GM19467 (cell line): ENCODE measurements at regions not wholly inside any gene's neighbourhood (a gene's known extent, or its start where the extent isn't known, plus 50 kb on each side); places are given as distances from the start of the nearest gene placed in this dataset.
"Not testable (repeated sequence)": the region's sequence is repeated elsewhere in the genome, so short reads cannot be mapped to it uniquely, and the experiment has no call there.

Source experiments
- ATAC-seq: cut with Tn5 transposase; IDR thresholded peaks from one replicate; pipeline ENCODE4 v1.9.1; 2021; ENCODE audit warnings: mild to moderate bottlenecking, moderate library complexity; ENCODE audit not compliant: unreplicated experiment

DNA sequence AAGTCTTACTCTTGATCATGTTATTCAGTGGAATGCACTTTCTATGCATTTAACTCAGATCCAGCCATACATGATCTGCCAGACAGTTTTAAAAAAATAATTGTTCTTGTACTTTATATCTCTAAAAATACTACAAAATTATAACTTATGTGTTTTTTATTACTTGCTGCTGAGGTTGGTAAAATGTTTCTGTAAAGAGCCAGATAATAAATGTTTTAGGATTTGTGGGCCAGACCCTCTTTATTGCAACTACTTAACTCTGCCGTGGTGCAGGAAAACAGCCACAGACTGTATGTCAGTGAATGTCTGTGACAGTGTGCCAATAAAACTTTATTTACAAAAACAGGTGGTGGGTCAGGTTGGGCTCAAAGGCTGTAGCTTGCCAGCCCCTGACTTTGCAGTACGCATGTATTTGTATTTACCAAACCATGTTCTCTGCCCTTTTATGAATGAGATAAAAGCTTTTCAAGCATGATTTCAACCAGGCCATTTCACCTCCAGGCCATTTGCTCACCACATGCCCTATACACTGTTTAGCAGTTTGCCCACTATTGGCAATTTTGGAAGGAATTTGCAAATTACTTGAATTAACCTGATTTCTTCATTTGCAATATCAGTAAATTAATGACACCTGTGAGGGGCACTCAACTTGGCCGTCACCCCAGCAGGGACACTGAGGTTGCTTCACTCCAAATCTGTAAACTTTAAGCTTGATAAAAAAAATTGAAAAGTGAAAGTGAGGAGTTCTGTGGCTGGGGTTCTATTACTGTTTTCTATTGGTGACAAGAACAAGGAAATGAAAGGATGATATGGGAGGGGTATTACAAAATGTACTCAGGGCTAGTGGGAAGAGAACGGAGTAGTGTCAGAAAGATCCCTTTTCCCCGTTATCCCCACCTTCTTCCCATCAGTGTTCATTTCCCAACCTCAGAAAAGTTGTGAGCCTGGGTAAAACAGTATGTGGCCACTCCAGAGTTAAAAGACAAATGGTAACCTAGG, 133.4 kb downstream of the CEBPB start:
- ATAC-seq, result no peak

DNA sequence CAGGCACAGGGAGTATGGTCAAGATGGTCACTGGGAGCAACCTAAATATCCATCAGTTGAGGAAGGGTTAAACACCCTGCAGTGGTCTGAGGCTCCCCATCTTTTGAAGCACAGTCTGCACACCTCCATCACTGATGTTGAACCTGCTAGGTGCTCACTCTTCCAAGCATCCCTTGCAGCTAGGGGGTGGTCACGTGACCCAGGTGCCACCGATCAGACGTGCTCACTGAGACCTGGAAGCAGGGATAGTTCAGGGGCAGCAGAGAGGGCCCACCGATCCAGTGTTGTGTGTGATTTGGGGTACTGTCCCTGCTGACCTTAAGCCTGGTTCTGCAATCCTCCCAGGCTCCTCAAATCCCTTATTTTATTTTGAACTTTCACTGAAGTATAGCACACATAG, 134.6 kb downstream of the CEBPB start:
- no peak for ATAC-seq

DNA sequence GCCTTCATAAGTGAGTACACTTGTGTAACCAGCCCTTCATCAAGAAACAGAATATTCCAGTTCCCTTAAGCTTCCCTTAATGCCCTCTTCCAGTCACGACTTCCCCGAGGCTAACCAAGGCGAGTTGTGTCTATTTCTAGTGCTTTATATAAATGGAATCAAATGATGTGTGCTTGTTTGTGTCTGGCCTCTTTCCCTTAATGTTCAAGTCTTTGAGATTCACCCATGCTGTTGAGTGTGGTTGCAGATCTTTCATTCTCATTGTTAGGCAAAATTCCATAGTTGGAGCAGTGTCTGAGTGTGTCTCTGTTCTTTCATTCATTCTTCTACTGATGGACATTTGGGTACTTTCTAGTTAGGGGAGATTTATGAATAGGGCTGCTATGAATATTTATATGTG, 135.0 kb downstream of the CEBPB start:
- ATAC-seq, result no peak

- ATAC-seq, result no peak
Observed at GRCh38 chr20:50327666-50328065, 137.0 kb downstream of the CEBPB start.

DNA sequence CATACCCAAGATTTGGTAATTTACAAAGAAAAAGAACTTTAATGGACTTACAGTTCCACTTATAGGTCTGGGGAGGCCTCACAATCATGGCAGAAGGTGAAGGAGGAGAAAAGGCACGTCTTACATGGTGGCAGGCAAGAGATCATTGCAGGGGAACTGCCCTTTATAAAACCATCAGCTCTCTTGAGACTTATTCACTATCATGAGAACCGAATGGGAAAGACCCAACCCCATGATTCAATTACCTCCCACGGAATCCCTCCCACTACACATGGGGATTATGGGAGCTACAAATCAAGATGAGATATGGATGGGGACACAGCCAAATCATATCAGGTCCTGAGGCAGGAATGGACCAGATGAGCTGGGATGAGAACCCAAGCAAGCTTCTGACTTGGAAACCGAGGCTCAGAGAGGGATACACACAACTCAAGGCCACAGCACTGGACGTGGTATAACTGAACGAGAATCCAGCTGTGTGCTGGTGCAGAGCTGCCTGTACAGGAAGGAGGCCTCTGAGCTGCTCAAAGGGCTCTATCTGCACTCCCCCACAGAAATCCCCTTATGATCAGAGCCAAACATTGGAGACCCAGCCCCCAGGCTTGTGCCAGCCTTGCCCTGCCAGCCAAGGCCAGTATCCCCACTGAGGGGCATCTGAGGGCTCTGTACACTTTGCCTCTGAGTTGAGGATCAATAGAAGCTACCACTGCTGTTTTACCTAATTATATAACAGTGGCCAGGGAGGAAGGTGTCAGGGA, 137.8 kb downstream of the CEBPB start:
- no peak for ATAC-seq

DNA sequence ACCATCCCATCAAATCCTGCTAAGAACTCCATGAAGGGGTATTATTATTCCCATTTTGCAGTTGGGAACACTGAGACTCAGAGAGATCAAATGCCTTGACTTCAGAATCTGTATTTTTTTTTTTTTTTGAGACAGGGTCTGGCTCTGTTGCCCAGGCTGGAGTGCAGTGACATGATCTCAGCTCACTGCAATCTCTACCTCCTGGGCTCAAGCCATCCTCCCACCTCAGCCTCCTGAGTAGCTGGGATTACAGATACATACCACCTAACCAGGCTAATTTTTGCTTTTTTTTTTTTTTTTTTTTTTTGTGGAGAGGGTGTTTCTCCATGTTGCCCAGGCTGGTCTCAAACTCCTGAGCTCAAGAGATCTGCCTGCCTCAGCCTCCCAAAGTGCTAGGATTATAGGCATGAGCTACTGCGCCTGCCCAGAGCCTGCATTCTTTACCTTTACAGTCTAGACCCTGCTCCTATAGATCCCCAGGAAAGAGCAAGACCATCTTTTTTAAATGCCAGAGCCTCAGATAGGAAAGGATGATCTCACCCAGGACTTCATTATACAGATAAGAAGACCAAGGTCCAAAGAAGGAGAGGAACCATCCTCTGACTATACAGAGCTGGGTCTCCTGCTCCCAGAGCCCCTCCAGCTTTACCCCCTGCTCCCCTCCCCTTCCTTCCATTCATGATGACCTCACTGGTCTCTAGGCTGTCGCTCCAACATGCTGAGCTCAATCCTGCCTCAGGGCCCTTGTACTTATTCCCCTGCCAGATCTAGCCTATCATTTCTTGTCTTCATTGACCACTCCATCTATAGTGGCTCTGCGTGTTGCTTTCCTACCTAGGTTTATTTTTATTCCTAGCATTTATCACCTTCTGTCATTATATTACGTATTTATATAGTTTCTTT, 138.6 kb downstream of the CEBPB start:
- ATAC-seq, result no peak

- no peak for ATAC-seq
Observed at GRCh38 chr20:50329981-50330503, 139.4 kb downstream of the CEBPB start.

DNA sequence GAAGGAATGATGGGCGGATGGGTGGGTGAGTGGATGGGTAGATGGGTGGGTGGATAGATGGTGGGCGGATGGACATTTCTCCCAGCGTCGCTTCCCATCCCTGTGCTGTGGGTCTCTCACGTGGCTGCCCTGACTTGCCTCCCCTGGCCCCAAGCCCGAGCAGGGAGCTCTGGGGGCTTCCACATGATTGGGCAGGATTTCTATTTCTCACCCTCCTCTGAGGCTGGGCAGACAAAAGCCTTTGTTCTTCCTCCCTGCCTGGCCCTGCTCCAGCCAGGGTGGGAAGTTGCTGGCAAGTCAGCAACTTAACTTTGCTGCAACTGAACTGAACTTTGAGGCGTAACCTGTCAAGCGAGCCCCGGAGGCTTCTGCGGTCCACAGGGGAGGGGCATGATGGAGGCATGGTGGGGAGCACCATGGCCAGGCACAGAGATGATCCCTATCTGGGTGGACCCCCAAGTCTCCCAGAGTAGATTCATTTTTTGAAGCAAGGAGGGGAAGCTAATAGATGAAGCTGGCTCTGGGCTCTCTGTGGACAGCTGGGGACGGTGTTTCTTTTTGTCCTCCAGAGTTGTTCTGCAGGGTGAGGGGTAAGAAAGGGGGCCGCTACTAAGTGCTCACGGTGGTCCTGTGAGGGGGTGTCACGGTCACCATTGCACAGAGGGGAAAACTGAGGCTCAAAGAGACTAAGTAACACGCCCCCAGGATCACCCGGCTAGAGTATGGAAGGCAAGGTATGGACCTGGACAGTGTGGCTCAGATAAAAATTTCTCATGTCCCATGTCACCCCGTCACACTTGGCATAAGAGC, 140.1 kb downstream of the CEBPB start:
- no peak for ATAC-seq

GRCh38 chr20:50331469-50332363, 141.1 kb downstream of the CEBPB start:
- no peak for ATAC-seq

DNA sequence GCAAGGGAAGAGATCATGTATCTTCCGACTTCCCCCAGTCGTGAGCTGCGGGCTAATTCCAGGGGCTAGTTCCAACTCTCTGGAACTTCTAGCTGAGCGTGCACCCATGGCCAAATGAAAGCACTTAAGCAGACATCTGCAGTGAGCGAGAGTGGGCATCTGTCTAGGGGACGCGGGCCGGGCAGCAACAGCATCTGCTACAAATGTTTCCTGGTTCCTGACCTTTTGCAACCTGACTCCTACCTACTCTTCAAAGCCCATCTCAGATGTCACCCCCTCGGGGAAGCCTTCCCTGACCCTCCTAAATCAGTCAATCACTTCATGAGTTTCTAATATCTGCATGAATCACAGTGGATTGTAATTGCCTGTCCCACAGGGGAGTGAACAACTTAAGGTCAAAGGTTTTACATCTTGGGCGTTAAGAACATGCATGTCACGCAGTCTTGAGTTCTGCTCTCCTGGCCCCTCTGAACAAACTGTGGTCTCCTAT, 141.9 kb downstream of the CEBPB start:
- ATAC-seq, result no peak

- no peak for ATAC-seq
Observed at GRCh38 chr20:50333131-50333670, 142.6 kb downstream of the CEBPB start.

GRCh38 chr20:50333812-50334211, 143.2 kb downstream of the CEBPB start:
- no peak for ATAC-seq

DNA sequence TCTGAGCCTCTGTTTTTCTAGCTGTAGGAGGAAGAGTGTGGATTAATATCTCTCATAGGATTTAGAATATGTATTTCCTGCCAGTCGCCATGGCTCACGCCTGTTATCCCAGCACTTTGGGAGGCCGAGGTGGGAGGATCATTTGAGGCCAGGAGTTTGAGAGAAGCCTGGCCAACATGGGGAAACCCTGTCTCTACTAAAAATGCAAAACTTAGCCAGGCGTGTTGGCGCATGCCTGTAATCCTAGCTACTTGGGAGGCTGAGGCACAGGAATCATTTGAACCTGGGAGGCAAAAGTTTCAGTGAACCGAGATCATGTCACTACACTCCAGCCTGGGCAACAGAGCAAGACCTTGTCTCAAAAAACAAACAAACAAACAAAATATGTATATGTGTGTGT, 143.9 kb downstream of the CEBPB start:
- ATAC-seq, result not testable (repeated sequence)

DNA sequence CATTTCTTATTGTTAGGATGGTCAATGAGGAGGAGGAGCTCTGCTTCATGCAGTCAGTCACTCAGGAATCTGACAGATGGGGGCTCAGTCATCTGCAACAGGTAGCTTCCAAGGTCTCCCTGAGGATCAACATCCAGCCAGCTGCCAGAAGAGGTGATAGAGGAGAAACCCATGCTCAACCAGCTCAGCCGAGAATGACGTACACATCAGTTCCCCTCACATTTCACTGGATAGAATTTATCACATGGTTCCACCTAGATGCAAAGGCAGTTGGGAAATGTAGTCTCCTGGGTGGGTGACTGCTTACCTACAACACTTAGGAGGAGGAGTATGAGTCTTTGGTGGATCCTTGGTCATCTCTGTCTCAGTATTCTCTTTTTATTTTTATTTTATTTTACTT, 144.5 kb downstream of the CEBPB start:
- ATAC-seq, result no peak

- no peak for ATAC-seq
Observed at GRCh38 chr20:50335866-50336265, 145.2 kb downstream of the CEBPB start.

- ATAC-seq, result no peak
Observed at GRCh38 chr20:50336661-50337060, 146.0 kb downstream of the CEBPB start.

GRCh38 chr20:50337521-50338466, 147.2 kb downstream of the CEBPB start:
- no peak for ATAC-seq
